ENCODE measurements at regions not wholly inside any gene's neighbourhood (a gene's known extent, or its start where the extent isn't known, plus 50 kb on each side); places are given as distances from the start of the nearest gene placed in this dataset.

GRCh38 chr17:62188713-62189112 is 123.6 kb upstream of the MED13 start:
- TF ChIP-seq POLR2A (IDR thresholded peaks at IDR 0.05), result no peak
- TF ChIP-seq POLR2AphosphoS5 (IDR thresholded peaks at IDR 0.05), result no peak
- no peak for TF ChIP-seq EP300 (IDR thresholded peaks at IDR 0.05)

Measured in suprapubic skin (tissue), 4 donors.